GM10266 (cell line): ENCODE measurements at regions not wholly inside any gene's neighbourhood (a gene's known extent, or its start where the extent isn't known, plus 50 kb on each side); places are given as distances from the start of the nearest gene placed in this dataset.

Experiments used
- DNase-seq: peaks from one replicate; pipeline ENCODE4 v3.0.0; 2012; ENCODE audit errors: extremely low spot score
- CTCF ChIP-seq: IDR thresholded peaks from 2 replicates; pipeline ENCODE4 v1.5.1; 2012; ENCODE audit warnings: mild to moderate bottlenecking, low read depth; ENCODE audit not compliant: control insufficient read depth, insufficient read depth; ENCODE audit errors: missing control alignments

GRCh38 chr22:49562685-49563249, 264.9 kb downstream of the BRD1 start:
- no peak for DNase-seq
- TF ChIP-seq CTCF, result no peak

- DNase-seq, result no peak
- TF ChIP-seq CTCF, result no peak
These were observed 265.7 kb downstream of the BRD1 start for GRCh38 chr22:49561976-49562375.

GRCh38 chr22:49561338-49561737, 266.3 kb downstream of the BRD1 start:
- DNase-seq, result no peak
- no peak for TF ChIP-seq CTCF

DNA sequence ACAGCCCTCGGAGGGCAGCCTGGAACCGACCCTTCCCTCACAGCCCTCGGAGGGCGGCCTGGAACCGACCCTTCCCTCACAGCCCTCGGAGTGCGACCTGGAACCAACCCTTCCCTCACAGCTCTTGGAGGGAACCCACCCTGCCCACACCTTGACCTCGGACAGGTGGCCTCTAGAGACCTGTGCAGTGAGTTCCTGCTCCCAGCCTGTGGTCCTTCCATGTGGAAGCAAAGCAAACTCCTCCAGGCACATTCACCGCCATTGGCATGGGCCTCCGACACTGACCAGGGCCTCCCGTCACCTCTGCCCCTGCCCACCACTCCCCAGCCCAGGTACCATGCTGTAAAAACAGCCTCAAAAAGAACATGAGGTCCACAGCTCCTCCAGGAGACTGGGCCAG, 272.1 kb downstream of the BRD1 start:
- DNase-seq, result no peak
- no peak for TF ChIP-seq CTCF

GRCh38 chr22:49554741-49555140, 272.9 kb downstream of the BRD1 start:
- no peak for DNase-seq
- TF ChIP-seq CTCF, result no peak

- no peak for TF ChIP-seq CTCF
- DNase-seq, result no peak
These were observed 273.4 kb downstream of the BRD1 start for GRCh38 chr22:49554296-49554625.

GRCh38 chr22:49553518-49554295, 274.0 kb downstream of the BRD1 start:
- no peak for TF ChIP-seq CTCF
- no peak for DNase-seq
